Prostate gland (tissue), 2 donors: ENCODE measurements at regions not wholly inside any gene's neighbourhood (a gene's known extent, or its start where the extent isn't known, plus 50 kb on each side); places are given as distances from the start of the nearest gene placed in this dataset.

Experiments
- CTCF ChIP-seq, 4 experiments: fragments of 200-600 bp in 2 of 4; fragments of 450-650 bp in 2 of 4; sonication (generic) in 2 of 4; IDR thresholded peaks; 1 replicate in 3 of 4; 2 replicates in 1 of 4; pipeline ENCODE4 v1.5.1; 2016 to 2019; ENCODE audit warnings: antibody characterized with exemption in 4 of 4, mild to moderate bottlenecking in 2 of 4, moderate library complexity in 2 of 4
- POLR2A ChIP-seq: fragments of 450-650 bp; IDR thresholded peaks from one replicate; pipeline ENCODE4 v1.6.1; 2016; ENCODE audit warnings: antibody characterized with exemption, mild to moderate bottlenecking
- POLR2AphosphoS5 ChIP-seq: sonication (generic); formaldehyde crosslinking; IDR thresholded peaks from one replicate; pipeline ENCODE4 v1.6.1; 2017; ENCODE audit warnings: antibody characterized with exemption

DNA sequence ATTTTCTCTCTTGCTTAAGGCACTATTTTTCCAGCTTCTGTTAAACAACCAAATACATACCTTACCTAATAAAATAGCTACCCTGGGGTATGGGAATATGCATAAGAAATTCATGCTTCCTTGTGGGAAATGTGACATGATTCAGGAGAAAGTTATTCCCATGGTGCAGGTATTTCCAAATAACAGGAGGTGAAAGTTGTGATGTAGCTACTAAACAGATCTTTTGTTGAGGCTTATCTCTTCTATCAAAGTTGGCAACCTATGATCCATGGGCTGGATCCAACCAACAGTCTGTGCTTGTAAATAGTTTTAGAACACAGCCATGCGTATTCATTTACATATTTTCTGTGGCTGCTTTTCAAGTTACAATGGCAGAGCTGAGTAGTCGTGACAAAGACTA lies 177.8 kb upstream of the NBEA start:
- TF ChIP-seq POLR2AphosphoS5 (peak; percentile 91), POLR2A (no peak), CTCF (IDR thresholded peaks at IDR 0.05) (no peak)
